ENCODE measurements at regions not wholly inside any gene's neighbourhood (a gene's known extent, or its start where the extent isn't known, plus 50 kb on each side); places are given as distances from the start of the nearest gene placed in this dataset.
"Not testable (repeated sequence)": the region's sequence is repeated elsewhere in the genome, so short reads cannot be mapped to it uniquely, and the experiment has no call there.

DNA sequence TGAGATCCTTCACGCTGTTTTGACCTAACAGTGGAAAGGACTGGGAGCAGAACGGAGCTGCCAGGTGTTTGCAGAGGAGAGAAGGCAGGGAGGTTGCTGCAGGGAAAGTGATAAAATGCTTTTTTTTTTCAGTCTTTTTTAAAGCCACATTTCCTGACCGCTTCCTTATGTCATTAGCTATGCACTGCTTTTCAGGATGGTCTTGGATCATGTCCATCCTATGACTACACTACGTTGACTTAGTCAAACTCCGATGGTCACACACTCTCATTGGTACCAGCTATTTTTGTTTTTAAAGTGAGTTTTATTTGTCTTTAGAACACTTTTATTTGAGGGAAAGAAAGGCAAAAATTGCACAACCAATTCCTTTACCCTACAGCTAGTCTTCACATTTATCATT lies 89.2 kb upstream of the EXOC2 start:
- Histone ChIP-seq H3K4me3 (ENCODE audit: low read depth in 1 of 3, low read length in 3 of 3) (no peak overlapping the region), H3K4me1 (ENCODE audit: control insufficient read depth in 3 of 3, insufficient read depth in 2 of 3, low read depth in 1 of 3, low read length in 2 of 3) (no peaks in the 10 kb centered on the region), H3K27me3 (ENCODE audit: control insufficient read depth in 3 of 3, insufficient read depth in 3 of 3, low read length in 3 of 3) (peaks cover 0 to 4% (median 4%) of the 10 kb centered on the region in 3 donors), H3K27ac (ENCODE audit: low read depth in 1 of 3, low read length in 2 of 3) (no peak overlapping the region), H3K9me3 (ENCODE audit: control insufficient read depth in 2 of 2, insufficient read depth in 1 of 2, low read depth in 1 of 2, low read length in 1 of 2) (no peaks in the 10 kb centered on the region), H3K36me3 (ENCODE audit: control insufficient read depth in 3 of 3, insufficient read depth in 2 of 3, low read depth in 1 of 3, low read length in 3 of 3) (no peaks in the 10 kb centered on the region)
- FAIRE-seq (no peak), DNase-seq (no peak)
- 73 to 84% (median 74%) methylated on average over 5 of the region's 5 CpGs for whole genome bisulfite sequencing, 3 donors

DNA sequence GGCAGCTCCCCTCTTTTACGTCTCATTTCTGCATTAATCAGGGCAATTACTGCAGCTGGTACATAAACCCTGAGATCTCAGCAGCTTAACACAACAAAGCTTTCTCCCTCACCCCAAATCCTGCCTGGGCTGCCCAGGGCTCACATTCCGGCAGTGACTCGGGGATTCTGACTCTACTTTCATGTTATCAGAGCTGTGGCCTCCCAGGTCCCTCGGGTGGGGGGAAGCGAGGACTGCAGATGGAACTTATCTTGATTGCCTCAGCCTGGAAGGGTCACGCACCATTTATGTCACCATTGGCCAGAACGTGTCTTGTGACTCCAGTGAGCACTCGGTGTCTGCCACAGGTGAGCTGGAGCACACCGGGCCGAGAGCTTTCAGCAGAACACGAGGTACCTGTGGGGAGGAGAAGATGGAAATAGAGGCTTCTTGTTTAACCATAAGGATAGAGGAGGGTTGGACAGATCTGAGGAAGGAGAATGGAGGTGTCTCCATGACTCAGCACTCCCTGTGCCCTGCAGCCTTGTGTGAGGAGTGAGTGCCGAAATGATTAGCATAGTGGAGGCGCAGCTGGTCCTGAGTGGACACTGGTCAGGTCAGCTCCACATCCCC lies 88.5 kb upstream of the EXOC2 start:
- DNase-seq = no peak
- no peaks in the 10 kb centered on the region for H3K36me3 ChIP-seq (ENCODE audit: control insufficient read depth in 3 of 3, insufficient read depth in 2 of 3, low read depth in 1 of 3, low read length in 3 of 3)
- H3K27me3 ChIP-seq (ENCODE audit: control insufficient read depth in 3 of 3, insufficient read depth in 3 of 3, low read length in 3 of 3) = peaks cover 0 to 4% (median 4%) of the 10 kb centered on the region in 3 donors
- H3K9me3 ChIP-seq (ENCODE audit: control insufficient read depth in 2 of 2, insufficient read depth in 1 of 2, low read depth in 1 of 2, low read length in 1 of 2) = no peaks in the 10 kb centered on the region
- H3K27ac ChIP-seq (ENCODE audit: low read depth in 1 of 3, low read length in 2 of 3) = no peak overlapping the region
- no peaks in the 10 kb centered on the region for H3K4me1 ChIP-seq (ENCODE audit: control insufficient read depth in 3 of 3, insufficient read depth in 2 of 3, low read depth in 1 of 3, low read length in 2 of 3)
- no peak overlapping the region for H3K4me3 ChIP-seq (ENCODE audit: low read depth in 1 of 3, low read length in 3 of 3)
- WGBS, 3 donors = 54 to 79% (median 60%) methylated on average over 13 of the region's 13 CpGs
- no peak for FAIRE-seq

DNA sequence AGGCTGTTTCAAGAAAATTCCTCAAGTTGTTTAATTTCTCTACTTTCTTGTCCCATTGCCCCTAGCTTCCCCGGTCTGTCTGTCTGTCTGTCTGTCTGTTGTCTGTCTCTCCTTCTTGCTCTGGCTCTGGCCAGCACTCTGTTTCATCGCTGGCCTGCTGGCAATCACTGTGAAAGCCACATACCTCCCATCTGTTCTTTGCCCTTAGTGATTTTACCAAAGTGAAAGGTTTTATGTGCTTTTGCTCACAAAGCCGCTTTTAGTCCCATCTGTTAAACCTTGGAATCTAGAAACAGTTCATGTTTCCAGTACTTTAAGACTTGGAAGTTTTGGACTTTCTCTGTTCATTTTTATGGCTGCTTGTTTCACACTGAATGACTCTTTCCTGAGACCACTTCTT lies 87.8 kb upstream of the EXOC2 start:
- no peak for DNase-seq
- WGBS, 3 donors = 88 to 91% (median 90%) methylated on average over 3 of the region's 3 CpGs
- no peak for FAIRE-seq
- Histone ChIP-seq H3K27me3 (ENCODE audit: control insufficient read depth in 3 of 3, insufficient read depth in 3 of 3, low read length in 3 of 3) (peaks cover 0 to 4% (median 4%) of the 10 kb centered on the region in 3 donors), H3K36me3 (ENCODE audit: control insufficient read depth in 3 of 3, insufficient read depth in 2 of 3, low read depth in 1 of 3, low read length in 3 of 3) (no peaks in the 10 kb centered on the region), H3K9me3 (ENCODE audit: control insufficient read depth in 2 of 2, insufficient read depth in 1 of 2, low read depth in 1 of 2, low read length in 1 of 2) (no peaks in the 10 kb centered on the region), H3K27ac (ENCODE audit: low read depth in 1 of 3, low read length in 2 of 3) (no peak overlapping the region), H3K4me3 (ENCODE audit: low read depth in 1 of 3, low read length in 3 of 3) (no peak overlapping the region), H3K4me1 (ENCODE audit: control insufficient read depth in 3 of 3, insufficient read depth in 2 of 3, low read depth in 1 of 3, low read length in 2 of 3) (no peaks in the 10 kb centered on the region)

DNA sequence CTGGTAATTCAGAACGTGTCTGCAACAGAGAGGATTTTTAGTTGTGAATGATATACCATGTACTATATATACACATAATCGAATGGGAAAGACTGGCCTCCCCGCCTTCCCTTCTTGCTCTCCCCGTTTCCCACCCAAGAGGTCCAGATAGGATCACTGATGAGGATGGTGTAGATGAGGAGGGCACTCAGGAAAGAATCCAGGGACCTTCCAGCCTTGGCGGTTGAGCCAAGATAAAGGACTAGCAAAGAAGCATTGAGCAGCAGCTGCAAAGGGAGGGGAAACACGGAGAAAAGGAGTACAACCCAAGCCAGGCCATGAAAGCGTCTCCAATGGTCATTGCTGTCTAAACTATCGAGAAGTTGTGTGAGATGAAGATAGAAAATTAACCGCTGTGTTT lies 84.0 kb upstream of the EXOC2 start:
- Histone ChIP-seq H3K4me3 (ENCODE audit: low read depth in 1 of 3, low read length in 3 of 3) (no peak overlapping the region), H3K4me1 (ENCODE audit: control insufficient read depth in 3 of 3, insufficient read depth in 2 of 3, low read depth in 1 of 3, low read length in 2 of 3) (no peaks in the 10 kb centered on the region), H3K9me3 (ENCODE audit: control insufficient read depth in 2 of 2, insufficient read depth in 1 of 2, low read depth in 1 of 2, low read length in 1 of 2) (no peaks in the 10 kb centered on the region), H3K36me3 (ENCODE audit: control insufficient read depth in 3 of 3, insufficient read depth in 2 of 3, low read depth in 1 of 3, low read length in 3 of 3) (no peaks in the 10 kb centered on the region), H3K27me3 (ENCODE audit: control insufficient read depth in 3 of 3, insufficient read depth in 3 of 3, low read length in 3 of 3) (peaks cover 0 to 4% (median 0%) of the 10 kb centered on the region in 3 donors), H3K27ac (ENCODE audit: low read depth in 1 of 3, low read length in 2 of 3) (no peak overlapping the region)
- 90 to 96% (median 92%) methylated on average over 9 of the region's 9 CpGs for WGBS, 3 donors
- no peak for DNase-seq
- FAIRE-seq = no peak

DNA sequence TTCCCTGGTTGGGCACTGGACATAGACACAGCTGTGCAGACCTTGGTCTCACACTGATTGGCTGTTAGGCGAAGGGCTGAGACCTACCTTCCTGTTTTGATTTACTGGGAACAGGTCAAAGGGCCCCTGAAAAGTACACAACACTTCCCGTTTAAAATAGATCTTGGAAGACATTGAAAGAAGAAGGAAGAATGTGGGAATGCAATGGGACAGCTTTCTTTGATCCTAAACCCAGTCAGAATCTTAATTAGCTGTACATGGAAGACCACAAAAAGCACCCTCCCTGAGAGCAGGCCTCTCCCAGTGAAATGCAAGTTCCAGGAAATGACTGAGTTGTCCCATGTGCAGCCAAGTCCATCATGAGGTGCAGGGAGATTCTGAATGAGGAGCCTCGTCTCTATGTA lies 83.6 kb upstream of the EXOC2 start:
- DNase-seq = no peak
- no peak for FAIRE-seq
- no peak overlapping the region for H3K27ac ChIP-seq (ENCODE audit: low read depth in 1 of 3, low read length in 2 of 3)
- H3K36me3 ChIP-seq (ENCODE audit: control insufficient read depth in 3 of 3, insufficient read depth in 2 of 3, low read depth in 1 of 3, low read length in 3 of 3) = no peaks in the 10 kb centered on the region
- 55 to 57% (median 56%) methylated on average over 3 of the region's 3 CpGs for WGBS, 3 donors
- H3K27me3 ChIP-seq (ENCODE audit: control insufficient read depth in 3 of 3, insufficient read depth in 3 of 3, low read length in 3 of 3) = peaks cover 0 to 4% (median 0%) of the 10 kb centered on the region in 3 donors
- H3K4me1 ChIP-seq (ENCODE audit: control insufficient read depth in 3 of 3, insufficient read depth in 2 of 3, low read depth in 1 of 3, low read length in 2 of 3) = no peaks in the 10 kb centered on the region
- H3K4me3 ChIP-seq (ENCODE audit: low read depth in 1 of 3, low read length in 3 of 3) = no peak overlapping the region
- H3K9me3 ChIP-seq (ENCODE audit: control insufficient read depth in 2 of 2, insufficient read depth in 1 of 2, low read depth in 1 of 2, low read length in 1 of 2) = no peaks in the 10 kb centered on the region

DNA sequence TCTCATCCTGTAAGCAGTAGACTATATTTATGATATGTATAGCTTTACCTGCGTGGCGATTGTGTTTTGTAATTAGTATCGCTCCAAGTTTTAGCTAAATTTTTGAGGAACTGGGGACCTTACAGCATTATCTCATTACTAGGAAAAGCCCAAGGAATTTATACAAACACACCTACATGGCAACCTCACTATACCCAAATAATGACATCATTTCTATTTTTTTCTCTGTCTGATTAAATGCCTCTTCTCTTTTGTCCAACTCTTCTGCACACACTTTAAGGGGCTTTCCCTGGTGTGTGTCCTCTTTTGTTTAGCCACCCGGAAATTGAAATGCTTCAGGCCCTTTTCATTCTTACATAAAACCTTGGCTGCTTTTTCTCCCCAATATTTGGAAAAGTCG lies 82.9 kb upstream of the EXOC2 start:
- H3K9me3 ChIP-seq (ENCODE audit: control insufficient read depth in 2 of 2, insufficient read depth in 1 of 2, low read depth in 1 of 2, low read length in 1 of 2) = no peaks in the 10 kb centered on the region
- peaks cover 0 to 4% (median 0%) of the 10 kb centered on the region in 3 donors for H3K27me3 ChIP-seq (ENCODE audit: control insufficient read depth in 3 of 3, insufficient read depth in 3 of 3, low read length in 3 of 3)
- no peaks in the 10 kb centered on the region for H3K36me3 ChIP-seq (ENCODE audit: control insufficient read depth in 3 of 3, insufficient read depth in 2 of 3, low read depth in 1 of 3, low read length in 3 of 3)
- WGBS, 3 donors = 63 to 88% (median 83%) methylated on average over 5 of the region's 5 CpGs
- DNase-seq (no peak), FAIRE-seq (no peak)
- no peak overlapping the region for H3K27ac ChIP-seq (ENCODE audit: low read depth in 1 of 3, low read length in 2 of 3)
- H3K4me3 ChIP-seq (ENCODE audit: low read depth in 1 of 3, low read length in 3 of 3) = no peak overlapping the region
- H3K4me1 ChIP-seq (ENCODE audit: control insufficient read depth in 3 of 3, insufficient read depth in 2 of 3, low read depth in 1 of 3, low read length in 2 of 3) = no peaks in the 10 kb centered on the region

DNA sequence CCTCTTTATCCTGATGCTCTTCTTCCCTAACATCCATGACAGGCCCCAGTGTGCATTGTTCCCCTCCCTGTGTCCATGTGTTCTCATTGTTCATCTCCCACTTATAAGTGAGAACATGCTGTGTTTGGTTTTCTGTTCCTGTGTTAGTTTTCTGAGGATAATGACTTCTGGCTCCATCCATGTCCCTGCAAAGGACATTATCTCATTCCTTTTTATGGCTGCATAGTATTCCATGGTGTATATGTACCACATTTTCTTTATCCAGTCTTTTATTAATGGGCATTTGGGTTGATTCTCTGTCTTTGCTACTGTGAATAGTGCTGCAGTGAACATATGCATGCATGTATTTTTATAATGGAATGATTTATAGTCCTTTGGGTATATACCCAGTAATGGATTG lies 78.7 kb upstream of the EXOC2 start:
- H3K36me3 ChIP-seq (ENCODE audit: control insufficient read depth in 3 of 3, insufficient read depth in 2 of 3, low read depth in 1 of 3, low read length in 3 of 3); H3K4me1 ChIP-seq (ENCODE audit: control insufficient read depth in 3 of 3, insufficient read depth in 2 of 3, low read depth in 1 of 3, low read length in 2 of 3); H3K9me3 ChIP-seq (ENCODE audit: control insufficient read depth in 2 of 2, insufficient read depth in 1 of 2, low read depth in 1 of 2, low read length in 1 of 2); DNase-seq; H3K4me3 ChIP-seq (ENCODE audit: low read depth in 1 of 3, low read length in 3 of 3); H3K27ac ChIP-seq (ENCODE audit: low read depth in 1 of 3, low read length in 2 of 3); H3K27me3 ChIP-seq (ENCODE audit: control insufficient read depth in 3 of 3, insufficient read depth in 3 of 3, low read length in 3 of 3); FAIRE-seq: not testable (repeated sequence)

DNA sequence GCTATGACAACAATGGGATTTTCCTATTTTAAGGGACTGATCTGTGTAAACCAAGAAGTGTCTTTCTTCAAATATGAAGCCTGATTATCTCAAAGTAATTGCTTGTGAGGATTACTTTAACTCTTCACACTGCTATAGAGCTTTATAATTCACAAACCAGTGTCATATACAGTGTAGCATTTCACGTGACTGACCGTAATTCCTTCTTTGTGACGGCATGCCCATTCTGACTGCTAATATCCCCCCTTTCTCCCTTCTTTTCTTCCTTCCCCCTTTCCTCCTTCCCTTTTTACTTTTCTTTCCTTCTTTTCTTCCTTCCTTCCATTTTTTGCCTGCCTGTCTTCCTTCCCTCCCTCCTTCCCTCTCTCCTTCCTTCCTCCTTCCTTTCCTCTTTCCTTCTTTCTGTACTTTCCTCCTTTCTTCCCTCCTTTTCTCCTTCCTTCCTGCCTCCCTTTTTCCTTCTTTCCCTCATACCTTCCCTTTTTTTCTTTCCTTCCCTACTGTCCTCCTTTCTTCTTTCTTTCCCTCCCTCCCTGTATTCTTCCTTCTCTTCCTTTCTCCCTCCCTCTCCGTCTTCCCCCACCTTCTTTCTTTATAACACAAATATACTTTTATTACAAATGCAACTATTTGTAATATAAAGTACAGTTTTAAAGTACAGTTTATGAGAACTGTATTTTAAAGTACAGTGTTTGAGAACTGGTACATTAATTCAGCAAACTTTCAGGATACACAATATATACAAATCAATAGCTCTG lies 75.0 kb upstream of the EXOC2 start:
- Histone ChIP-seq H3K27me3 (ENCODE audit: control insufficient read depth in 3 of 3, insufficient read depth in 3 of 3, low read length in 3 of 3) (peaks cover 0 to 3% (median 0%) of the 10 kb centered on the region in 3 donors), H3K36me3 (ENCODE audit: control insufficient read depth in 3 of 3, insufficient read depth in 2 of 3, low read depth in 1 of 3, low read length in 3 of 3) (no peaks in the 10 kb centered on the region), H3K4me3 (ENCODE audit: low read depth in 1 of 3, low read length in 3 of 3) (no peak overlapping the region), H3K9me3 (ENCODE audit: control insufficient read depth in 2 of 2, insufficient read depth in 1 of 2, low read depth in 1 of 2, low read length in 1 of 2) (no peaks in the 10 kb centered on the region), H3K4me1 (ENCODE audit: control insufficient read depth in 3 of 3, insufficient read depth in 2 of 3, low read depth in 1 of 3, low read length in 2 of 3) (no peaks in the 10 kb centered on the region), H3K27ac (ENCODE audit: low read depth in 1 of 3, low read length in 2 of 3) (no peak overlapping the region)
- no peak for FAIRE-seq
- no peak for DNase-seq
- 69 to 77% (median 73%) methylated on average over 4 of the region's 4 CpGs for WGBS, 3 donors

DNA sequence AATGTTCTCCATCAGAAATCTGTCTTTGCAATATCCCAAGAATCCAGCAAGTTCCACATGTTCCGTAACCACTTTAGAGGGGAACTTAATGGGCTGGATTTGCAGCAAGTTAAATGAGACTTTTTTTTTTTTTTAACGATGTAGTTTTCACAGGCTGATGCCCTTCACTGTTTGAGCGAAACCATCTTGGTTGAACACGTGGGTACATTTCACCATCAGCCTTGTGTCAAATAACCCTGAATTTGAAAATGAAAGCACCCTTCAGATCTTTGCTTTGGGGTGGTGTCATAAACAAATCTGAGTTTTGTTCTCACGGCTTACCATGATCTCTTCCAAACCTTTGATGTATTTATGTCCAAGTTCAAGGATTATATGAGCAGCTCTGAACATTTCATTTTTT lies 73.7 kb upstream of the EXOC2 start:
- no peak for FAIRE-seq

More for the DNA sequence above, 73.7 kb upstream of the EXOC2 start:
- no peaks in the 10 kb centered on the region for H3K36me3 ChIP-seq (ENCODE audit: control insufficient read depth in 3 of 3, insufficient read depth in 2 of 3, low read depth in 1 of 3, low read length in 3 of 3)
- no peak overlapping the region for H3K27ac ChIP-seq (ENCODE audit: low read depth in 1 of 3, low read length in 2 of 3)
- WGBS, 3 donors = 45 to 51% (median 45%) methylated on average over 5 of the region's 5 CpGs
- no peak overlapping the region for H3K4me3 ChIP-seq (ENCODE audit: low read depth in 1 of 3, low read length in 3 of 3)
- no peak for DNase-seq
- H3K9me3 ChIP-seq (ENCODE audit: control insufficient read depth in 2 of 2, insufficient read depth in 1 of 2, low read depth in 1 of 2, low read length in 1 of 2) = no peaks in the 10 kb centered on the region
- H3K27me3 ChIP-seq (ENCODE audit: control insufficient read depth in 3 of 3, insufficient read depth in 3 of 3, low read length in 3 of 3) = peaks cover 0 to 3% (median 0%) of the 10 kb centered on the region in 3 donors
- H3K4me1 ChIP-seq (ENCODE audit: control insufficient read depth in 3 of 3, insufficient read depth in 2 of 3, low read depth in 1 of 3, low read length in 2 of 3) = no peaks in the 10 kb centered on the region

Data from small intestine (tissue), 7 donors.